SK-N-MC (cell line): ENCODE measurements at regions not wholly inside any gene's neighbourhood (a gene's known extent, or its start where the extent isn't known, plus 50 kb on each side); places are given as distances from the start of the nearest gene placed in this dataset.

Source experiments
- EZH2 ChIP-seq: fragments of 200-600 bp; sonication (generic); IDR thresholded peaks from one replicate; pipeline ENCODE4 v1.6.1; 2017; ENCODE audit warnings: antibody characterized with exemption
- FOXP2 ChIP-seq: optimal IDR thresholded peaks from 2 replicates; pipeline ENCODE3; 2011; ENCODE audit warnings: mild to moderate bottlenecking, moderate library complexity; ENCODE audit not compliant: insufficient read depth; ENCODE audit errors: extremely low read length, control extremely low read depth
- POLR2AphosphoS5 ChIP-seq: IDR thresholded peaks from 2 replicates; pipeline ENCODE4 v1.6.1; 2012; ENCODE audit warnings: mild to moderate bottlenecking, low read depth, low read length, borderline replicate concordance

DNA sequence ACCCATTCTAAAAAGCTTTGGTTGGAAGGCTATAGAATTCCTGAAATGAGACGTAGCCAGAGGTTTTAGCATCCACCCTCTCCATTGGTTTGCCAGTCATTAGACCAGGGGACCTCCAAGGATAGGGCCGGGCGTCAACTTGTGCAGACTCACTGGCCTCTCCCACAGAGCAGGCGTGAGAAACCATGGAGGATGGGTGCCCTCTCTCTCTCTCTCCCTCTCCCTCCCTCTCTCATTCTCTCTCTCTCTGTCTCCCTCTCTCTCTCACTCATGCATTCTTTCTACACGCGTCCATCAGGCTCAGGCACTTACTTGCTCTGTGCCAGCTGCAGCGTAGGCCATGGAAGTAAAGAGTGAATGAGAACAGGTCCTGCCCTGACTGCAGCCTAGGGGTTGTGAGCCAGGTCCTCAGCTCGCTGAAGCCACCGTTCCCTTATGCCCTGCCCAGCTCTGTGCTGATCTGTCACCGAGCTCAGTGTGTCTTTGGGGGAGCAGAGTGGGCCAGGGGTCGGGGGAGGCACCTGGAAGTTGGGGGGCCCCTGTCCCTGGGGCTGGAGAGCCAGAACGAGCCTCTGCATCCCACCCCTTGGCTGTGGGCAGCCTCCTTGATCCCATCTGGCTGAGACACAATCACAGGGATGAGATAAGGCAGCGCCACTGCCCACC is 304.4 kb upstream of the HS6ST1 start:
- no peak for TF ChIP-seq EZH2
- no peak for TF ChIP-seq POLR2AphosphoS5
- no peak for TF ChIP-seq FOXP2
